BE2C (cell line): ENCODE measurements at regions not wholly inside any gene's neighbourhood (a gene's known extent, or its start where the extent isn't known, plus 50 kb on each side); places are given as distances from the start of the nearest gene placed in this dataset.

Experiments
- DNase-seq: peaks from one replicate; pipeline ENCODE4 v3.0.0-alpha.2; 2020
- H3K27me3 ChIP-seq: fragments of 250-450 bp; sonication (Bioruptor Pico); 2 replicates; pipeline ENCODE4 v1.5.1; 2020; ENCODE audit warnings: mild to moderate bottlenecking
- H3K36me3 ChIP-seq: fragments of 250-450 bp; sonication (Bioruptor Pico); 2 replicates; pipeline ENCODE4 v1.5.1; 2020; ENCODE audit warnings: mild to moderate bottlenecking
- H3K4me1 ChIP-seq: fragments of 250-450 bp; sonication (Bioruptor Pico); 2 replicates; pipeline ENCODE4 v1.5.1; 2020
- H3K4me3 ChIP-seq: 2 replicates; pipeline ENCODE4 v1.5.1; 2011; ENCODE audit warnings: low read depth, low read length
- H3K9me3 ChIP-seq: fragments of 250-450 bp; sonication (Bioruptor Pico); 2 replicates; pipeline ENCODE4 v1.5.1; 2020
- CTCF ChIP-seq: IDR thresholded peaks from 2 replicates; pipeline ENCODE4 v1.5.1; 2012; ENCODE audit warnings: mild to moderate bottlenecking, low read depth, low read length

- no peak for TF ChIP-seq CTCF
Measured at GRCh38 chr13:74258961-74259360, 124.8 kb upstream of the KLF12 start.

DNA sequence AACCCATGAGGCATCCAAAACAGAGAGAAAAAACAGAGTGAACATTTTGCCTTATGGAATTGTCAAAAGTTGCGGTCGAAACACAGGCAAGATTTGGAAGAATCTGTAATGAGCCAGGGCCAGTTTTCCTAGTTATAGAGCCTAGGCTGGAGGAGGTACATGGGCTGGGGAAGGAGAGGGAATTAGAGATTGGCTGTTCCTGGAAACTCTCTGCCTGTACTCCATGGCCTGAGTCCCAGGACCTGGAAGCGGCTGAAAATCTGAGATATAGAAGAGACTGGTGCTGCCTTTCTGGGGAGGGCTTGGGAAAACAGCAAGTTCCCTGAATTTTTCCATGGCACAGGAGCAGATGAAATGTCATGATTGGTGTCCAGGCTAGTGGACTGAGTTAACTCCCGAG is 122.8 kb upstream of the KLF12 start:
- DNase-seq: no peak
- TF ChIP-seq CTCF: no peak
- Histone ChIP-seq H3K9me3 (no peaks in the 10 kb centered on the region), H3K27me3 (no peaks in the 10 kb centered on the region), H3K4me1 (peaks cover 12% of the 10 kb centered on the region), H3K4me3 (no peak overlapping the region), H3K36me3 (no peaks in the 10 kb centered on the region)

More at GRCh38 chr13:74258961-74259360, 124.8 kb upstream of the KLF12 start:
- Histone ChIP-seq H3K4me1 (peaks cover 12% of the 10 kb centered on the region), H3K27me3 (no peaks in the 10 kb centered on the region), H3K36me3 (no peaks in the 10 kb centered on the region), H3K9me3 (no peaks in the 10 kb centered on the region), H3K4me3 (no peak overlapping the region)
- no peak for DNase-seq

- H3K9me3 ChIP-seq: no peaks in the 10 kb centered on the region
Measured at GRCh38 chr13:74253161-74253560, 119.0 kb upstream of the KLF12 start.

DNA sequence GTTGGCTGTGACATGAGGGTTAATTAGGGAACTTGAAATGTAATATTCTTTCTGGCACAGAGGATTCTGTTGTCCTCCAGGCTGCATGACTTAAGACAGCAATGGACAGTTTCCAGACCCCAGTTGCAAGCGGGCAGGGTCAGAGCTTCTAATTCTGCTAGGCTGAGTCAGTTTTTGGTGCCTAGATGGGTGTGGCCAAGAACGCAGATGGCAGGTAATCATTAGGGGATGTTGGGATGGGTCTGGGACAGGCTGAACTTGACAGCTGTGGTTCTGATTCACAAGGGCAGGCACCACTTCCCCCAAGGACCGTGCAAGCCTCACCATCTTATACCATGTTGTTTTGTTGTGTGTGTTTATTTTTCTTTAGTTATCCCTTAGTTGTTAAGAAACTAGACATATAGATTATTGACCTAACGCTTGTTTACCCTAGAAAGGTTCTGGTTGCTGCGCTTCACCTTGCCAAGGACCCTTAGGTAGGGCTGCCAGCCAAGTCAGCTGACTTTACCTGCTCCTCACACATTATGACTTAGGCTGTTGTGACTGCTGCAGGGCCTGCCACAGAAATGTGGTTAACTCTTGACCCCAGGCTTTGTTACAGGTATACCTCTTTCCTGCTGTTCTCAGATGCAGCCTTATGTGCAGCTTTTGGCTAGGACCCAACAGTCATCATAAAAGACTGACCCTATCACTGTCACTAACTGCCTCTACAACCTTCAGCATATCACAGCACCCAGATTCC is 117.7 kb upstream of the KLF12 start:
- peak; percentile 6 for DNase-seq
- Histone ChIP-seq H3K27me3 (no peaks in the 10 kb centered on the region), H3K36me3 (no peaks in the 10 kb centered on the region), H3K9me3 (no peaks in the 10 kb centered on the region), H3K4me1 (peaks cover 6% of the 10 kb centered on the region), H3K4me3 (no peak overlapping the region)
- TF ChIP-seq CTCF: no peak

More at GRCh38 chr13:74253161-74253560, 119.0 kb upstream of the KLF12 start:
- Histone ChIP-seq H3K4me3 (no peak overlapping the region), H3K36me3 (no peaks in the 10 kb centered on the region), H3K4me1 (peaks cover 12% of the 10 kb centered on the region), H3K27me3 (no peaks in the 10 kb centered on the region)
- no peak for DNase-seq
- TF ChIP-seq CTCF: no peak

DNA sequence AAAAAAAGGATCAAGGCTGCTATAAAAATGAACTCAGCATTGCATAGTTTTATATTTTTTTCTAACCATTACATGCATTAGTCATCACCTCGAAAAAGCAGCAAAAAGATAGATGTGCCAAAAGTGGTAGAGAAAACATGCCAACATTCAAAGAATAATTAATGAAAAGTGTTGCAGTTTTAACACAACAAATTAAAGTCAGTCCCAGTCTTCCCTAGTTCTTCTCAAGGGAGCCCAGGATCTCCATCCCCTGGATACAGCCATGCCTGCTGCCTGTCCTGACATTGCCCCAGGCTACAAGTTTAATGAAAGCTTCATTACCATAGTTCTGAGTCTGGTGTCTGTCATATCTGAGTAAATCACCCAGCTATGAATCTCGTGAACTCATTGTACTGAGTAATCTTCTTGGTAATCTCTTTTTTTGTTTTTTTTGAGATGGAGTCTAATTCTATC is 116.6 kb upstream of the KLF12 start:
- Histone ChIP-seq H3K4me1 (peaks cover 2% of the 10 kb centered on the region; the same call in 1 of the 2 replicates), H3K4me3 (no peak overlapping the region), H3K27me3 (no peaks in the 10 kb centered on the region), H3K36me3 (no peaks in the 10 kb centered on the region), H3K9me3 (no peaks in the 10 kb centered on the region)
- peak; percentile 18 for DNase-seq
- TF ChIP-seq CTCF: no peak

DNA sequence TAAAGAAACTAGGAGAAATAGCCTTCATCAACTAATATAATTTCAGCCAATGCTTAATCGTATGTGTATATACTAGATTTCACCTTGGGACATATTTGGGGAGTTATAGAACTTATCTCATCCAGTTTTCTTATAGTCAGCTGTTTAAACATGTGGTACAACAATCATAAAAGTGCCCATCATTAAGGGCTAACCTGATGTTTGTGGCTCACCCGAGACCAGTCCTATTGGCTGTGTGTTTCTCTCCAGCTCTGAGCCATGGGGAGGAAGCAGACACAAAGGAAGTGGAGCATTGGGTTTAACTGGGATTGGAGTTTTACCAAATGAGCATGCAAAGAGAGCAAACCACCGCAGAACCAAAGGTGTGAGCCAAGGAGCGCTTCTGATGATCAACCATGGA is 114.3 kb upstream of the KLF12 start:
- no peak for TF ChIP-seq CTCF
- H3K4me1 ChIP-seq: peaks cover 2% of the 10 kb centered on the region; the same call in 1 of the 2 replicates
- H3K36me3 ChIP-seq: no peaks in the 10 kb centered on the region
- no peak for DNase-seq
- no peaks in the 10 kb centered on the region for H3K27me3 ChIP-seq
- H3K9me3 ChIP-seq: no peaks in the 10 kb centered on the region
- no peak overlapping the region for H3K4me3 ChIP-seq
